ENCODE measurements at regions not wholly inside any gene's neighbourhood (a gene's known extent, or its start where the extent isn't known, plus 50 kb on each side); places are given as distances from the start of the nearest gene placed in this dataset.

- no peak for TF ChIP-seq CTCF (IDR thresholded peaks at IDR 0.05; ENCODE audit: low read depth, low read length, missing control alignments)
- DNase-seq (ENCODE audit: low read depth): no peak
- H3K4me3 ChIP-seq (ENCODE audit: low read depth, low read length): no peak overlapping the region
Observed at GRCh38 chr1:172882791-172883386, 167.9 kb downstream of the TNFSF18 start.

- DNase-seq (ENCODE audit: low read depth): no peak
- TF ChIP-seq CTCF (IDR thresholded peaks at IDR 0.05; ENCODE audit: low read depth, low read length, missing control alignments): no peak
- H3K4me3 ChIP-seq (ENCODE audit: low read depth, low read length): no peak overlapping the region
Observed at GRCh38 chr1:172883387-172883791, 167.4 kb downstream of the TNFSF18 start.

- no peak for DNase-seq (ENCODE audit: low read depth)
- H3K4me3 ChIP-seq (ENCODE audit: low read depth, low read length): no peak overlapping the region
- no peak for TF ChIP-seq CTCF (IDR thresholded peaks at IDR 0.05; ENCODE audit: low read depth, low read length, missing control alignments)
Observed at GRCh38 chr1:172883844-172884243, 166.9 kb downstream of the TNFSF18 start.

GRCh38 chr1:172885411-172885810 lies 165.3 kb downstream of the TNFSF18 start:
- no peak overlapping the region for H3K4me3 ChIP-seq (ENCODE audit: low read depth, low read length)
- no peak for DNase-seq (ENCODE audit: low read depth)
- TF ChIP-seq CTCF (IDR thresholded peaks at IDR 0.05; ENCODE audit: low read depth, low read length, missing control alignments): no peak

GRCh38 chr1:172885971-172886370 lies 164.8 kb downstream of the TNFSF18 start:
- DNase-seq (ENCODE audit: low read depth): no peak
- no peak for TF ChIP-seq CTCF (IDR thresholded peaks at IDR 0.05; ENCODE audit: low read depth, low read length, missing control alignments)
- no peak overlapping the region for H3K4me3 ChIP-seq (ENCODE audit: low read depth, low read length)

GRCh38 chr1:172887162-172887561 lies 163.6 kb downstream of the TNFSF18 start:
- no peak for DNase-seq (ENCODE audit: low read depth)
- no peak overlapping the region for H3K4me3 ChIP-seq (ENCODE audit: low read depth, low read length)
- TF ChIP-seq CTCF (IDR thresholded peaks at IDR 0.05; ENCODE audit: low read depth, low read length, missing control alignments): no peak

GRCh38 chr1:172893146-172893841 lies 157.4 kb downstream of the TNFSF18 start:
- no peak for TF ChIP-seq CTCF (IDR thresholded peaks at IDR 0.05; ENCODE audit: low read depth, low read length, missing control alignments)
- DNase-seq (ENCODE audit: low read depth): no peak
- H3K4me3 ChIP-seq (ENCODE audit: low read depth, low read length): no peak overlapping the region

All from GM12864 (cell line).